ENCODE measurements at regions not wholly inside any gene's neighbourhood (a gene's known extent, or its start where the extent isn't known, plus 50 kb on each side); places are given as distances from the start of the nearest gene placed in this dataset.

DNA sequence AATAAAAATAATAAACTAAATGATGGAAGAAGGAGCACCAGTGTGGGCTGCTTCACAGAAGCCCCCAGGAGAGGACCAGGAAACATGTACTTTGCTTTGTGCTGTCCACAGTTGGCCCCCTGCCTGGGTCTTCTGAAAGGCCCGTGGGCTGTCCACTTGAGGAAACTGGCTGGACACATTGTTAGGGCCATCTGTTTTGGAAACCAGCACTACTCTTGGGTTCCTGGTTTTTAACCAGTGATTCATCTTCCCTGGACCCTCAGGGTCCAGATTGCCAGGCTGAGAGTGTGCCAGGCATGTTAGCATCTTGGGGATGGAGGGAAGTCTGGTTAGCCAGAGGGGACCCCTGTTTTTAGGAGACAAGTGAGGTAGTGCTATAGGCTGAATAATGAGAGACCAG lies 297.2 kb upstream of the C2CD4B start:
- TF ChIP-seq, protein P1, sequence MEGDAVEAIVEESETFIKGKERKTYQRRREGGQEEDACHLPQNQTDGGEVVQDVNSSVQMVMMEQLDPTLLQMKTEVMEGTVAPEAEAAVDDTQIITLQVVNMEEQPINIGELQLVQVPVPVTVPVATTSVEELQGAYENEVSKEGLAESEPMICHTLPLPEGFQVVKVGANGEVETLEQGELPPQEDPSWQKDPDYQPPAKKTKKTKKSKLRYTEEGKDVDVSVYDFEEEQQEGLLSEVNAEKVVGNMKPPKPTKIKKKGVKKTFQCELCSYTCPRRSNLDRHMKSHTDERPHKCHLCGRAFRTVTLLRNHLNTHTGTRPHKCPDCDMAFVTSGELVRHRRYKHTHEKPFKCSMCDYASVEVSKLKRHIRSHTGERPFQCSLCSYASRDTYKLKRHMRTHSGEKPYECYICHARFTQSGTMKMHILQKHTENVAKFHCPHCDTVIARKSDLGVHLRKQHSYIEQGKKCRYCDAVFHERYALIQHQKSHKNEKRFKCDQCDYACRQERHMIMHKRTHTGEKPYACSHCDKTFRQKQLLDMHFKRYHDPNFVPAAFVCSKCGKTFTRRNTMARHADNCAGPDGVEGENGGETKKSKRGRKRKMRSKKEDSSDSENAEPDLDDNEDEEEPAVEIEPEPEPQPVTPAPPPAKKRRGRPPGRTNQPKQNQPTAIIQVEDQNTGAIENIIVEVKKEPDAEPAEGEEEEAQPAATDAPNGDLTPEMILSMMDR (IDR thresholded peaks at IDR 0.05; ENCODE audit: extremely low read depth, missing control alignments), result no peak
- no peak for DNase-seq (ENCODE audit: low spot score)

DNA sequence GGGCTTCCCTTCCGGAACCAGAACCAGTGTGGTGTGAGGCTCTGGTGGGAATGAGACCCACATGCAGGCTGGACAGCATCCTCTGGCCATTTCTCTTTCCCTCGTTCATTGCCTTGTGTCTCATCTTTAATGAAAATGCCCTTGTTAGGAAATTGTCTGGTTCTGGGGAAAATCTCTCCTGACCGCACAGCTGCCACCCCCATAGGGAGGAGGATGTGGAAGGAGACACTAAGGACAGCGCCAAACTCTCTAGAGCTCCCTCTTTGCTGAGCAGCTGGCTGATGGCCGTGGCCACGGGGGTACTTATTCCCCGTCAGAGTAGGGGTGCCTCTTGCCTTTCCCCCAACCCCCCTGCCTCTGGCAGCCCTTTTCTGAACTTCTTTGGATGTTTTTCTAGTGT lies 297.6 kb upstream of the C2CD4B start:
- TF ChIP-seq, protein P1 (IDR thresholded peaks at IDR 0.05; ENCODE audit: extremely low read depth, missing control alignments), result no peak
- DNase-seq (ENCODE audit: low spot score), result no peak

DNA sequence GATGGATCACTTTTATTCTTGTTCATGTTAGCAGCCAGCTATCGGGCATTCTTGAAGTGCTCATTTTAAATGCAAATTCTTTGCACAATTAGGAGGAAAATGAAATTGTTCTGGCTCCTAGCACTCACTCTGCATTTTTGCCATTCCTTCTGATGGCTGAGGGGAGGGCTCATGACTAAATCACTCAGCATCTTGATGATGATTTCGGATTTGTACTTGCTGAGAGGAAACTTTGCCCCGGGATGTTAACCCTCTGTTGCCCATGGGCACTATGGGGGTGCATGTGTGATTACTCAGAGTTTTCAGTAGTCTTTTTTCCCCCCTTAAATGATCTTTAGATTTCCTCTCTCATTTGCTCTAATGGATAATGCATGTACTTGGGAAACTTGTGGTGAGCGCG lies 299.6 kb upstream of the C2CD4B start:
- TF ChIP-seq, protein P1 (IDR thresholded peaks at IDR 0.05; ENCODE audit: extremely low read depth, missing control alignments), result no peak
- no peak for DNase-seq (ENCODE audit: low spot score)

DNA sequence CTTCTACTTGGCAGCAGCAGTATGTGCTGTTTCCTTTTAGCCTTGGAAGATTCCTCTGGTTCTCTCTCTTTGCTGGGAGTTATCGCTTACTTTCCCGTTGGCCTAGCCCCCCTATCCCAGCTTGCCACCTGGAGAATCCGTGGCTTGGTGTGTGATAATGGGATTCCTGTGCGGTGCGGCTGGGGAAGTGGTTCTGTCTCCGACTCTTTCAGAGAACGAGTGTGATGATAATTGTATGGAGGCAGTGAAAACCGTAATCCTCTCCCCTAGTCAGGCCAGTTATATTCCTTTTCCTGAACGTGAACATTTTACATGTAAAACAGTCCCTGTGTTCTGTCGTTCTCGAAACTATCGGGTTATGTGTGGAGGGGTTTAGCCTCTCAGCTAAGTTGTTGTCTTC lies 300.1 kb upstream of the C2CD4B start:
- TF ChIP-seq, protein P1 (IDR thresholded peaks at IDR 0.05; ENCODE audit: extremely low read depth, missing control alignments), result no peak
- DNase-seq (ENCODE audit: low spot score), result no peak

DNA sequence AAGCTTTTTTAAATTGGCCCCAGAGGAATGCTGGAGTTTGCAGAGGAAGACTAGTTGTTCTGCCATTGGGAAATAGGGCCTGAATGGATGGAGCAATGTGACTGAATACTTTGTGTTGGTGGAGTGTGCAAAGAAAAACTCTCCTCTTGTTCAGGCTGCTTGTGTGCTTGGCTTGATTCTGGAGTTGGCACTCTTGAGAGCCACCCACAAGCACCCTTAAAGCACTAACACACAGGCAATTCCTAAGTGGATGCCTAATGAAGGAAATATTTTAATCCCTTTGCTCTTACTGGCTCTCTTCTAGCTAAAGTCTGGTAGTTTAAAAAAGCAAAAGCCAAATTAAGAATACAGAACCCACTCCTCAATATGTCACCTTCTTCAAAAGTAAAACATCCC lies 304.4 kb upstream of the C2CD4B start:
- TF ChIP-seq, protein P1 (IDR thresholded peaks at IDR 0.05; ENCODE audit: extremely low read depth, missing control alignments), result no peak
- no peak for DNase-seq (ENCODE audit: low spot score)

DNA sequence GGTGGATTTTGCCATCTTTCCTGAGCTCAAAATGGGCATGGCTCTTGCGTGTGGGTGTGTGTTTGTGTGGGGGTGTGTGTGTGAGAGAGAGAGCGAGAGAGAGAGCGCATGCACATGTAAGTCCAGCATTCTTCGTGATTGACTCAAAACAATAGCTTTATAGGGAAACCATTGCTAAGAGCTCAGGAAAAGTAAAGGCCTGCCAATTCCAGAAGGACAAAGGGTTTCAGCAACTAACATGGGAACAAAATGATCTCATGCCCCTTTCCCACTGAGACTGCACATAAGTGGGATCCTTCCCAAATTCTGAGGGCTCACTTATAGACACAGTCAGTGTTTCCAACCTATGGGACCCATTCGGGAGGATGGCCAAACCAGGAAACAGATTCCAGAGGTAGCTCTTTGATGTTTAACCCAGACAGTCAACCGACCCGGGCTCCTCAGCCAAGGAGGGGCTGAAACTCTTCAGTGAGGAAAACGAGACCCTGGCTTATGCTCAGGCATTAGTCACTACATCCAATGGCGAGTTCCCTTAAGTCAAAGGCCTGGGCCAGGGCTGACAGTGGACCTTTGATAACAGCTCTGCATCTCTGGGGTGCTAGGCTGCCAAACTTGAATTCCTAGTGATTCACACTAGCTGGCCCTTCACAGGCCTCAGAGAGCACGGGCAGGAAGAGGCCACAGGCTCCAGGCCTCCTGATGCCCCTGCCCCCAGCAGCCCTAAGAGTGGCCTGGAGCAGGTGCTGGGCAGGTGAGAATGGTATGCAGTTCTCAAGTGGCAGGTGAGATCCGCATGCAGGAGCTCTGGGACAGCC lies 305.0 kb upstream of the C2CD4B start:
- TF ChIP-seq, protein P1 (IDR thresholded peaks at IDR 0.05; ENCODE audit: extremely low read depth, missing control alignments), result no peak
- DNase-seq (ENCODE audit: low spot score), result no peak

DNA sequence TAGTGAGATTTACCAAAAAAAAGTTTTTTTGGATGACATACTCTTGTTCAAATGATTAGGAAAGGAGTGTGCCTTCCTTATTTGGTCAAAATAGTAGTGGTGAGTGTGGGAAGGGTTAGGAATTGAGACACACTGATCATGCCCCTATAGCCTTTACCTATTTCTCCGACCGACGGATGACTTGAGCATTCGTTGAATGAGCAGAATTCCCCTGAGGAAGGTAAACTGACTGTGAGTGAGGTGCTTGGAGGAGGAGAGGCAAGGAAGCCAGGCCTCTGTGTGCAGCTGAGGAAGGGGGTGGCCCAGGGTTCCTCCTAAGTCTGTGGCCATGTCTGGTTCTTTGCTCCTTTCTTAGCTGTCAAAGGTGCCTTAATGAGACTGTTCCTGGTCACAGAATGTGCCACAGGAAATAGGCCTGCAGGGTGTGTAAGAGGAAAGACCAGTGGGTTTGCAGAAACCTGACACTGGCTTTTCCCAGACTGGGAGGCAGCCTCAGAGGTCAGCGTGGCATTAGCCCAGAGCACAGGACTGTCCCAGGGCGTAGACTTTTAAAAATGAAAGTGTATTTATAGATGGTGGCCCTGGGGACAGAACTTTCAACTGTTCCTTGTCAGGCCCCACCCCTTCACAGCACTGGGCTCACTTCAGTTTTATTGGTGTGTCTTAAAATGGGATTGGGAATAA lies 307.7 kb upstream of the C2CD4B start:
- DNase-seq (ENCODE audit: low spot score), result peak; percentile 14
- TF ChIP-seq, protein P1 (IDR thresholded peaks at IDR 0.05; ENCODE audit: extremely low read depth, missing control alignments), result no peak
